HepG2 (cell line): ENCODE measurements at regions not wholly inside any gene's neighbourhood (a gene's known extent, or its start where the extent isn't known, plus 50 kb on each side); places are given as distances from the start of the nearest gene placed in this dataset.

Experiments
- ATAC-seq: fragments of 200-7000 bp; cut with Tn5 transposase; 3 replicates; pipeline ENCODE4 v1.9.1; 2020; ENCODE audit warnings: mild to moderate bottlenecking, moderate library complexity
- BruUV-seq: library from RNA; stranded (reverse); fragments of 400-500 nt; replicated peaks from 2 replicates; lab custom pipeline; 2021; lab: Mats Ljungman, UMichigan
- CTCF ChIA-PET: fragments of 300-600 bp; formaldehyde crosslinking; extraction: SDS; loops from one replicate; lab custom pipeline; 2021; ENCODE audit warnings: low total read pairs, inconsistent platforms, low intra/inter-chr PET ratio; lab: Yijun Ruan, JAX
- POLR2A ChIA-PET: fragments of 350-600 bp; sonication (Branson Sonifier 250); formaldehyde crosslinking; loops from one replicate; lab custom pipeline; 2020; ENCODE audit warnings: antibody characterized with exemption, inconsistent platforms; lab: Yijun Ruan, JAX
- DNase-seq: peaks from one replicate; pipeline ENCODE4 v3.0.0-alpha.2; 2015; ENCODE audit warnings: low spot score
- FAIRE-seq: peaks from 3 replicates; lab custom pipeline; 2011; peaks lifted over from hg19 to GRCh38; lab: Jason Lieb, UNC
- H2AFZ ChIP-seq: one replicate; pipeline ENCODE4 v1.6.1; 2011; ENCODE audit warnings: low read length, inconsistent platforms
- H3K27ac ChIP-seq: fragments of 300-600 bp; 3 replicates; pipeline ENCODE4 v1.8.0; 2011; ENCODE audit warnings: mixed run types, mild to moderate bottlenecking, mixed read lengths, low read length, inconsistent platforms; ENCODE audit not compliant: insufficient read depth; ENCODE audit errors: extremely low read length
- H3K27me3 ChIP-seq, 2 experiments: fragments of 200-600 bp in 1 of 2; 2 replicates in 1 of 2; 3 replicates in 1 of 2; pipeline versions ENCODE4 v1.6.0 to v1.8.0; 2011; ENCODE audit warnings: low read length in 2 of 2, mild to moderate bottlenecking in 2 of 2, moderate library complexity in 2 of 2, inconsistent platforms in 1 of 2; ENCODE audit not compliant: insufficient read depth in 2 of 2, control insufficient read depth in 1 of 2
- H3K36me3 ChIP-seq, 2 experiments: fragments of 200-600 bp in 1 of 2; replicated peaks in 1 of 2; 2 replicates in 1 of 2; 3 replicates in 1 of 2; pipeline versions ENCODE4 v1.5.1 to v1.8.0; 2011; ENCODE audit warnings: low read length in 2 of 2, inconsistent platforms in 1 of 2; ENCODE audit not compliant: insufficient read depth in 2 of 2, control insufficient read depth in 1 of 2
- H3K4me1 ChIP-seq: 2 replicates; pipeline ENCODE4 v1.5.1; 2012; ENCODE audit warnings: low read length, inconsistent platforms; ENCODE audit not compliant: insufficient read depth
- H3K4me2 ChIP-seq: 2 replicates; pipeline ENCODE4 v1.6.0; 2011; ENCODE audit warnings: low read depth, low read length, inconsistent platforms
- H3K4me3 ChIP-seq, 3 experiments: fragments of 200-600 bp in 1 of 3; sonication (generic), shearing (Covaris generic) in 1 of 3; replicated peaks in 1 of 3; 2 replicates each; pipeline ENCODE4 v1.5.1; 2011 to 2016; ENCODE audit warnings: low read length in 3 of 3, inconsistent platforms in 2 of 3, low read depth in 2 of 3, mild to moderate bottlenecking in 2 of 3, control low read depth in 1 of 3, mixed read lengths in 1 of 3; ENCODE audit not compliant: insufficient read depth in 1 of 3
- H3K79me2 ChIP-seq: one replicate; pipeline ENCODE4 v1.6.1; 2011; ENCODE audit warnings: low read length, inconsistent platforms; ENCODE audit not compliant: insufficient read depth
- H3K9ac ChIP-seq: 2 replicates; pipeline ENCODE4 v1.6.0; 2011; ENCODE audit warnings: mild to moderate bottlenecking, low read depth, low read length, inconsistent platforms; ENCODE audit not compliant: insufficient read depth
- H3K9me3 ChIP-seq: 2 replicates; pipeline ENCODE4 v1.5.1; 2012; ENCODE audit warnings: mild to moderate bottlenecking, low read length
- H4K20me1 ChIP-seq: 2 replicates; pipeline ENCODE4 v1.6.0; 2011; ENCODE audit warnings: inconsistent platforms, mild to moderate bottlenecking, low read length, moderate library complexity; ENCODE audit not compliant: insufficient read depth
- ARNTL ChIP-seq: sonication (generic); formaldehyde crosslinking; IDR thresholded peaks from 2 replicates; pipeline ENCODE4 v1.4.0; 2020; ENCODE audit warnings: mild to moderate bottlenecking, missing genetic modification reagents
- HMG20A ChIP-seq: IDR thresholded peaks from 2 replicates; pipeline ENCODE4 v1.6.1; 2016; ENCODE audit warnings: borderline replicate concordance
- NR2C2 ChIP-seq: sonication (generic); formaldehyde crosslinking; IDR thresholded peaks from 2 replicates; pipeline ENCODE4 v1.4.0; 2020; ENCODE audit warnings: missing genetic modification reagents, mild to moderate bottlenecking, moderate library complexity, borderline replicate concordance
- PHB2 ChIP-seq: fragments of 450-650 bp; IDR thresholded peaks from 2 replicates; pipeline ENCODE4 v1.6.1; 2018; ENCODE audit not compliant: partially characterized antibody
- PRPF4 ChIP-seq: fragments of 200-400 bp; formaldehyde crosslinking; IDR thresholded peaks from 2 replicates; pipeline ENCODE4 v1.6.1; 2016; ENCODE audit warnings: low read length, low read depth; ENCODE audit not compliant: poor library complexity, severe bottlenecking
- RFXAP ChIP-seq: sonication (generic); formaldehyde crosslinking; IDR thresholded peaks from 2 replicates; pipeline ENCODE4 v1.4.0; 2020; ENCODE audit warnings: missing genetic modification reagents, borderline replicate concordance
- RXRA ChIP-seq: sonication (generic); formaldehyde crosslinking; IDR thresholded peaks from 2 replicates; pipeline ENCODE4 v1.5.1; 2020; ENCODE audit warnings: missing genetic modification reagents
- RXRB ChIP-seq: IDR thresholded peaks from 2 replicates; pipeline ENCODE4 v1.6.1; 2016; ENCODE audit warnings: borderline replicate concordance, missing genetic modification reagents, missing compliant biosample characterization
- SAFB2 ChIP-seq: sonication (generic); formaldehyde crosslinking; IDR thresholded peaks from 2 replicates; pipeline ENCODE4 v1.5.1; 2020; ENCODE audit warnings: missing genetic modification reagents, low read depth, mild to moderate bottlenecking, borderline replicate concordance
- TMF1 ChIP-seq: sonication (generic); formaldehyde crosslinking; IDR thresholded peaks from 2 replicates; pipeline ENCODE4 v1.8.1; 2022; ENCODE audit warnings: low read depth, missing genetic modification reagents
- ZNF101 ChIP-seq: sonication (generic); formaldehyde crosslinking; IDR thresholded peaks from 2 replicates; pipeline ENCODE4 v1.4.0; 2020; ENCODE audit warnings: mild to moderate bottlenecking, low read depth, missing genetic modification reagents, borderline replicate concordance
- ZNF552 ChIP-seq: sonication (generic); formaldehyde crosslinking; IDR thresholded peaks from 2 replicates; pipeline ENCODE4 v1.9.0; 2022; ENCODE audit warnings: missing genetic modification reagents, mild to moderate bottlenecking, borderline replicate concordance
- ZNF790 ChIP-seq: sonication (generic); formaldehyde crosslinking; IDR thresholded peaks from 2 replicates; pipeline ENCODE4 v1.8.0; 2022; ENCODE audit warnings: missing genetic modification reagents, mild to moderate bottlenecking, borderline replicate concordance
- WGBS: methylation state at CpG from one replicate; pipeline ENCODE4 v1.1.6; 2017; ENCODE audit warnings: low lambda C conversion rate; 5-methylcytosine and 5-hydroxymethylcytosine counted together
- in situ Hi-C: cut with HindIII; loops from 2 replicates; pipeline ENCODE4 v1.10.0; 2017; ENCODE audit warnings: low pct_unique_long_range_greater_than_20kb; ENCODE audit not compliant: extremely low pct_ligation_motif_present
- intact Hi-C: fragments of 100-400 bp; cut with micrococcal nuclease; formaldehyde crosslinking; loops from one replicate; pipeline ENCODE4 v1.10.0; 2022; ENCODE audit not compliant: unreplicated experiment
- TF ChIP-seq, protein P1 (sequence below): IDR thresholded peaks from 2 replicates; pipeline ENCODE4 v1.6.1; 2016; ENCODE audit warnings: missing genetic modification reagents, missing compliant biosample characterization
- TF ChIP-seq, protein P2 (sequence below): sonication (generic); formaldehyde crosslinking; IDR thresholded peaks from 2 replicates; pipeline ENCODE4 v1.4.0; 2020; ENCODE audit warnings: missing genetic modification reagents
- TF ChIP-seq, protein P3 (sequence below): sonication (generic); formaldehyde crosslinking; conservative IDR thresholded peaks from 2 replicates; pipeline ENCODE4 v1.8.0; 2022; ENCODE audit warnings: mild to moderate bottlenecking, moderate library complexity, missing genetic modification reagents
- TF ChIP-seq, protein P4 (sequence below): sonication (generic); formaldehyde crosslinking; IDR thresholded peaks from 2 replicates; pipeline ENCODE4 v1.5.0; 2020; ENCODE audit warnings: missing genetic modification reagents, mild to moderate bottlenecking, borderline replicate concordance
- TF ChIP-seq, protein P5 (sequence below): sonication (generic); formaldehyde crosslinking; IDR thresholded peaks from 2 replicates; pipeline ENCODE4 v1.5.0; 2020; ENCODE audit warnings: mild to moderate bottlenecking, missing genetic modification reagents

DNA sequence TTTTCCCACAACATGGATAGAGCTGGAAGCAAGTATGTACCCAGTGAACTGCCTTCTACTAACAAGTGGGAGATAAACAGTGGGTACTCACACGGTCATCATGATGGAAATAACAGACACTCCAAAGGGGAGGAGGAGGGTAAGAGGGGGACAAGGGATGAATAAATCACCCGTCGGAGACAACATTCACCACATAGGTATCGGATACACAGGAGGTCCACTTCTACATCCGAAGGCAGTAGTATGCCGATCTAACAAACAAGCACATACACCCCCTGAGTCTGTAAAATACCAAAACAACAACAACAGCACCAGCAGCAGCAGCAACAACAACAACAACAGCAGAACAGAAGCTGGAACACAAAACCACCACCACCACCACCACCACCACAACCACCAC lies 1943.2 kb upstream of the DEFB115 start (continued):
- TF ChIP-seq, protein P1, sequence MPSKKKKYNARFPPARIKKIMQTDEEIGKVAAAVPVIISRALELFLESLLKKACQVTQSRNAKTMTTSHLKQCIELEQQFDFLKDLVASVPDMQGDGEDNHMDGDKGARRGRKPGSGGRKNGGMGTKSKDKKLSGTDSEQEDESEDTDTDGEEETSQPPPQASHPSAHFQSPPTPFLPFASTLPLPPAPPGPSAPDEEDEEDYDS (CRISPR knock-in tag): no peak
- TF ChIP-seq, protein P2, sequence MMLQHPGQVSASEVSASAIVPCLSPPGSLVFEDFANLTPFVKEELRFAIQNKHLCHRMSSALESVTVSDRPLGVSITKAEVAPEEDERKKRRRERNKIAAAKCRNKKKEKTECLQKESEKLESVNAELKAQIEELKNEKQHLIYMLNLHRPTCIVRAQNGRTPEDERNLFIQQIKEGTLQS (CRISPR knock-in tag): no peak
- TF ChIP-seq, protein P3, sequence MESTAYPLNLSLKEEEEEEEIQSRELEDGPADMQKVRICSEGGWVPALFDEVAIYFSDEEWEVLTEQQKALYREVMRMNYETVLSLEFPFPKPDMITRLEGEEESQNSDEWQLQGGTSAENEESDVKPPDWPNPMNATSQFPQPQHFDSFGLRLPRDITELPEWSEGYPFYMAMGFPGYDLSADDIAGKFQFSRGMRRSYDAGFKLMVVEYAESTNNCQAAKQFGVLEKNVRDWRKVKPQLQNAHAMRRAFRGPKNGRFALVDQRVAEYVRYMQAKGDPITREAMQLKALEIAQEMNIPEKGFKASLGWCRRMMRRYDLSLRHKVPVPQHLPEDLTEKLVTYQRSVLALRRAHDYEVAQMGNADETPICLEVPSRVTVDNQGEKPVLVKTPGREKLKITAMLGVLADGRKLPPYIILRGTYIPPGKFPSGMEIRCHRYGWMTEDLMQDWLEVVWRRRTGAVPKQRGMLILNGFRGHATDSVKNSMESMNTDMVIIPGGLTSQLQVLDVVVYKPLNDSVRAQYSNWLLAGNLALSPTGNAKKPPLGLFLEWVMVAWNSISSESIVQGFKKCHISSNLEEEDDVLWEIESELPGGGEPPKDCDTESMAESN (CRISPR knock-in tag): no peak
- TF ChIP-seq, protein P4, sequence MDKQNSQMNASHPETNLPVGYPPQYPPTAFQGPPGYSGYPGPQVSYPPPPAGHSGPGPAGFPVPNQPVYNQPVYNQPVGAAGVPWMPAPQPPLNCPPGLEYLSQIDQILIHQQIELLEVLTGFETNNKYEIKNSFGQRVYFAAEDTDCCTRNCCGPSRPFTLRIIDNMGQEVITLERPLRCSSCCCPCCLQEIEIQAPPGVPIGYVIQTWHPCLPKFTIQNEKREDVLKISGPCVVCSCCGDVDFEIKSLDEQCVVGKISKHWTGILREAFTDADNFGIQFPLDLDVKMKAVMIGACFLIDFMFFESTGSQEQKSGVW (CRISPR knock-in tag): no peak
- TF ChIP-seq ZNF790 (CRISPR knock-in tag) (no peak), ZNF101 (CRISPR knock-in tag) (no peak)

DNA sequence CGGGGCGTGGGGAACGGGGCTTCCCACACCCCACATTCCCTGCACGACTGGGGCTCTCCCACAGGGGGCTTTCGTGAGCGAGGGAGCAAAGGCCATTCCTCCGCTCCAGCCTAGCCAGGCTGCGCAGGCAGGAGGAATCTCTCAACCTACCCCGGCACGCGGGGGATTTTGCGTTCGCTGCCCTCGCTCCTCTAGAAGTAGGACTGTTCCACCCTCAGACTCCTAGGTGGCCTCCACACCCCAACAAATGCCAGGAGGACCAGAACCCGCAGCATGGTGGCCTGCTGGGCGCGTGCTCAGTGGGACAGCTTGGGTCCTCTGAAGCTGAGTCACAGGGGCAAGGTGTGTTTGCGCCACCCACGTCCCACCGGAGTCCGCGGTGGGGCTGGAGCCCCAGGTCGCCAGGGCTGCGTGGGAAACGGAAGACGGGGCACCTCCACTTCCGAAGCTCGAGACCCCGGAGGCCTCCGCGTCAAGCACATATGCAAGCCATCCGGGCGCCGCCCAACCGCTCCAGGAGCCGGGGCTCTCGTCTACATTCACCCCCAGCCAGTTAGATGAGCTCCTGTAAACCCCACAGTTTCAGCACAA lies 1938.5 kb upstream of the DEFB115 start:
- BruUV-seq: no TSS peak
- FAIRE-seq (no peak), ATAC-seq (no peak), DNase-seq (no peak)
- Histone ChIP-seq H3K36me3 (no peaks in the 10 kb centered on the region), H3K9me3 (peaks cover 27% of the 10 kb centered on the region), H3K79me2 (no peaks in the 10 kb centered on the region), H4K20me1 (no peaks in the 10 kb centered on the region), H3K4me2 (no peak overlapping the region), H3K27me3 (peaks cover 0 to 2% of the 10 kb centered on the region in 2 experiments; a peak in 1 of 5 replicates), H3K9ac (no peak overlapping the region), H3K27ac (no peak overlapping the region), H3K4me1 (no peaks in the 10 kb centered on the region), H2AFZ (no peak overlapping the region), H3K4me3 (no peak overlapping the region)
- WGBS: 50% methylated on average over 18 of the region's 37 CpGs
- POLR2A ChIA-PET: no interaction called here
- in situ Hi-C loops: no loop called here
- intact Hi-C loops: no loop called here
- CTCF ChIA-PET: no interaction called here
- TF ChIP-seq, protein P5, sequence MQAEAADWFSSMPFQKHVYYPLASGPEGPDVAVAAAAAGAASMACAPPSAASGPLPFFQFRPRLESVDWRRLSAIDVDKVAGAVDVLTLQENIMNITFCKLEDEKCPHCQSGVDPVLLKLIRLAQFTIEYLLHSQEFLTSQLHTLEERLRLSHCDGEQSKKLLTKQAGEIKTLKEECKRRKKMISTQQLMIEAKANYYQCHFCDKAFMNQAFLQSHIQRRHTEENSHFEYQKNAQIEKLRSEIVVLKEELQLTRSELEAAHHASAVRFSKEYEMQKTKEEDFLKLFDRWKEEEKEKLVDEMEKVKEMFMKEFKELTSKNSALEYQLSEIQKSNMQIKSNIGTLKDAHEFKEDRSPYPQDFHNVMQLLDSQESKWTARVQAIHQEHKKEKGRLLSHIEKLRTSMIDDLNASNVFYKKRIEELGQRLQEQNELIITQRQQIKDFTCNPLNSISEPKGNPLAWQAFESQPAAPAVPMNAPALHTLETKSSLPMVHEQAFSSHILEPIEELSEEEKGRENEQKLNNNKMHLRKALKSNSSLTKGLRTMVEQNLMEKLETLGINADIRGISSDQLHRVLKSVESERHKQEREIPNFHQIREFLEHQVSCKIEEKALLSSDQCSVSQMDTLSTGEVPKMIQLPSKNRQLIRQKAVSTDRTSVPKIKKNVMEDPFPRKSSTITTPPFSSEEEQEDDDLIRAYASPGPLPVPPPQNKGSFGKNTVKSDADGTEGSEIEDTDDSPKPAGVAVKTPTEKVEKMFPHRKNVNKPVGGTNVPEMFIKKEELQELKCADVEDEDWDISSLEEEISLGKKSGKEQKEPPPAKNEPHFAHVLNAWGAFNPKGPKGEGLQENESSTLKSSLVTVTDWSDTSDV: no peak
- TF ChIP-seq HMG20A (no peak), PHB2 (no peak), TMF1 (CRISPR knock-in tag) (no peak), RFXAP (no peak), SAFB2 (no peak), RXRB (no peak), ARNTL (CRISPR knock-in tag) (no peak), ZNF552 (CRISPR knock-in tag) (no peak), PRPF4 (no peak), RXRA (CRISPR knock-in tag) (no peak), NR2C2 (CRISPR knock-in tag) (no peak)
